BLaER1 (cell line): ENCODE measurements at regions not wholly inside any gene's neighbourhood (a gene's known extent, or its start where the extent isn't known, plus 50 kb on each side); places are given as distances from the start of the nearest gene placed in this dataset.
"Not testable (repeated sequence)": the region's sequence is repeated elsewhere in the genome, so short reads cannot be mapped to it uniquely, and the experiment has no call there.

Experiments
- H3K27ac ChIP-seq: shearing (Covaris generic); formaldehyde crosslinking; 2 replicates; pipeline ENCODE4 v1.8.1; 2022
- H3K27me3 ChIP-seq: shearing (Covaris generic); formaldehyde crosslinking; 2 replicates; pipeline ENCODE4 v1.8.1; 2022
- H3K36me3 ChIP-seq: shearing (Covaris generic); formaldehyde crosslinking; 2 replicates; pipeline ENCODE4 v1.8.1; 2022
- H3K4me1 ChIP-seq: shearing (Covaris generic); formaldehyde crosslinking; 2 replicates; pipeline ENCODE4 v1.8.1; 2022
- H3K4me2 ChIP-seq: shearing (Covaris generic); formaldehyde crosslinking; 2 replicates; pipeline ENCODE4 v1.8.1; 2022
- H3K4me3 ChIP-seq: shearing (Covaris generic); formaldehyde crosslinking; 2 replicates; pipeline ENCODE4 v1.8.1; 2022
- H3K9ac ChIP-seq: shearing (Covaris generic); formaldehyde crosslinking; 2 replicates; pipeline ENCODE4 v1.8.1; 2022
- H3K9me3 ChIP-seq: shearing (Covaris generic); formaldehyde crosslinking; 2 replicates; pipeline ENCODE4 v1.8.1; 2022
- H4K20me1 ChIP-seq: shearing (Covaris generic); formaldehyde crosslinking; 2 replicates; pipeline ENCODE4 v1.8.1; 2022
- Cebpa-rat ChIP-seq: shearing (Covaris generic); IDR thresholded peaks from 2 replicates; pipeline ENCODE4 v1.8.1; 2022

- H3K9ac ChIP-seq = no peak overlapping the region
- no peak overlapping the region for H3K27ac ChIP-seq
- no peak overlapping the region for H3K4me2 ChIP-seq
- H3K4me3 ChIP-seq = no peak overlapping the region
- H3K27me3 ChIP-seq = no peaks in the 10 kb centered on the region
- H3K36me3 ChIP-seq = no peaks in the 10 kb centered on the region
- H4K20me1 ChIP-seq = no peaks in the 10 kb centered on the region
- TF ChIP-seq Cebpa-rat = no peak
- peaks cover 43% of the 10 kb centered on the region for H3K4me1 ChIP-seq
- H3K9me3 ChIP-seq = peaks cover 6% of the 10 kb centered on the region
These were observed 76.8 kb upstream of the COX20 start for GRCh38 chr1:244758708-244759107.

- peaks cover 43% of the 10 kb centered on the region for H3K4me1 ChIP-seq
- no peak overlapping the region for H3K4me3 ChIP-seq
These were observed 76.3 kb upstream of the COX20 start for GRCh38 chr1:244759158-244759557.

GRCh38 chr1:244760471-244760870, 75.0 kb upstream of the COX20 start:
- Histone ChIP-seq H3K9ac (no peak overlapping the region), H3K4me1 (peaks cover 43% of the 10 kb centered on the region), H4K20me1 (no peaks in the 10 kb centered on the region), H3K4me2 (peak overlapping the region; percentile 62), H3K36me3 (no peaks in the 10 kb centered on the region), H3K27ac (peak overlapping the region; percentile 24; the same call in 1 of the 2 replicates), H3K4me3 (no peak overlapping the region), H3K9me3 (peaks cover 6% of the 10 kb centered on the region), H3K27me3 (no peaks in the 10 kb centered on the region)
- TF ChIP-seq Cebpa-rat = no peak

More at GRCh38 chr1:244759158-244759557, 76.3 kb upstream of the COX20 start:
- H3K27me3 ChIP-seq = no peaks in the 10 kb centered on the region
- no peaks in the 10 kb centered on the region for H3K36me3 ChIP-seq
- peak overlapping the region; percentile 24; the same call in 1 of the 2 replicates for H3K27ac ChIP-seq
- H3K9ac ChIP-seq = no peak overlapping the region
- peaks cover 6% of the 10 kb centered on the region for H3K9me3 ChIP-seq
- H4K20me1 ChIP-seq = no peaks in the 10 kb centered on the region
- H3K4me2 ChIP-seq = peak overlapping the region; percentile 62; the same call in 1 of the 2 replicates
- TF ChIP-seq Cebpa-rat = no peak

- Histone ChIP-seq H3K9ac (0 out of 2 replicates have a peak overlapping the region, but pooled peaks have one; percentile 29), H3K27ac (peak overlapping the region; percentile 65; the same call in 1 of the 2 replicates), H3K4me1 (peaks cover 43% of the 10 kb centered on the region)
These were observed 74.2 kb upstream of the COX20 start for GRCh38 chr1:244761279-244761678.

GRCh38 chr1:244762629-244763028, 72.8 kb upstream of the COX20 start:
- H3K9me3 ChIP-seq = peaks cover 6% of the 10 kb centered on the region
- H3K4me1 ChIP-seq = peaks cover 43% of the 10 kb centered on the region
- no peak for TF ChIP-seq Cebpa-rat
- H3K4me3 ChIP-seq = no peak overlapping the region
- peak overlapping the region; percentile 62 for H3K4me2 ChIP-seq
- H4K20me1 ChIP-seq = no peaks in the 10 kb centered on the region
- no peak overlapping the region for H3K9ac ChIP-seq
- H3K27me3 ChIP-seq = no peaks in the 10 kb centered on the region
- no peak overlapping the region; the same call in 1 of the 2 replicates for H3K27ac ChIP-seq
- H3K36me3 ChIP-seq = no peaks in the 10 kb centered on the region

More at GRCh38 chr1:244761279-244761678, 74.2 kb upstream of the COX20 start:
- Histone ChIP-seq H3K27me3 (no peaks in the 10 kb centered on the region), H3K4me2 (peak overlapping the region; percentile 62), H3K36me3 (no peaks in the 10 kb centered on the region), H4K20me1 (no peaks in the 10 kb centered on the region), H3K4me3 (peak overlapping the region; percentile 47; the same call in 1 of the 2 replicates), H3K9me3 (peaks cover 6% of the 10 kb centered on the region)
- TF ChIP-seq Cebpa-rat = no peak

- Histone ChIP-seq H3K4me3 (no peak overlapping the region), H3K9ac (no peak overlapping the region), H3K27me3 (no peaks in the 10 kb centered on the region), H3K27ac (0 out of 2 replicates have a peak overlapping the region, but pooled peaks have one; percentile 21), H3K9me3 (no peaks in the 10 kb centered on the region), H3K4me1 (no peaks in the 10 kb centered on the region; the same call in 1 of the 2 replicates), H3K36me3 (no peaks in the 10 kb centered on the region), H3K4me2 (no peak overlapping the region), H4K20me1 (no peaks in the 10 kb centered on the region)
- TF ChIP-seq Cebpa-rat = no peak
These were observed 67.3 kb upstream of the COX20 start for GRCh38 chr1:244768186-244768585.

GRCh38 chr1:244768804-244769203, 66.7 kb upstream of the COX20 start:
- no peak overlapping the region for H3K4me3 ChIP-seq
- no peaks in the 10 kb centered on the region; the same call in 1 of the 2 replicates for H3K4me1 ChIP-seq
- no peak for TF ChIP-seq Cebpa-rat
- H4K20me1 ChIP-seq = no peaks in the 10 kb centered on the region
- no peaks in the 10 kb centered on the region for H3K27me3 ChIP-seq
- H3K4me2 ChIP-seq = no peak overlapping the region
- no peak overlapping the region for H3K27ac ChIP-seq
- H3K9ac ChIP-seq = no peak overlapping the region
- no peaks in the 10 kb centered on the region for H3K9me3 ChIP-seq
- H3K36me3 ChIP-seq = no peaks in the 10 kb centered on the region

GRCh38 chr1:244770556-244770955, 64.9 kb upstream of the COX20 start:
- not testable (repeated sequence) for H3K36me3 ChIP-seq, H3K4me2 ChIP-seq, H3K27me3 ChIP-seq, H3K4me1 ChIP-seq, H4K20me1 ChIP-seq, H3K9ac ChIP-seq, H3K27ac ChIP-seq, H3K4me3 ChIP-seq, H3K9me3 ChIP-seq

GRCh38 chr1:244773513-244773912, 61.9 kb upstream of the COX20 start:
- Histone ChIP-seq H3K9ac (no peak overlapping the region), H4K20me1 (no peaks in the 10 kb centered on the region), H3K4me2 (no peak overlapping the region), H3K27ac (no peak overlapping the region), H3K9me3 (peaks cover 6% of the 10 kb centered on the region; the same call in 1 of the 2 replicates), H3K36me3 (no peaks in the 10 kb centered on the region), H3K4me3 (no peak overlapping the region), H3K27me3 (no peaks in the 10 kb centered on the region), H3K4me1 (no peaks in the 10 kb centered on the region; the same call in 1 of the 2 replicates)
- TF ChIP-seq Cebpa-rat = no peak

- not testable (repeated sequence) for H3K4me1 ChIP-seq, H4K20me1 ChIP-seq, H3K4me2 ChIP-seq, H3K27me3 ChIP-seq, H3K9me3 ChIP-seq, H3K9ac ChIP-seq, H3K27ac ChIP-seq, H3K36me3 ChIP-seq, H3K4me3 ChIP-seq
These were observed 58.7 kb upstream of the COX20 start for GRCh38 chr1:244776783-244777182.

GRCh38 chr1:244778344-244778743, 57.1 kb upstream of the COX20 start:
- H3K36me3 ChIP-seq = no peaks in the 10 kb centered on the region
- H3K27me3 ChIP-seq = no peaks in the 10 kb centered on the region
- H3K9ac ChIP-seq = no peak overlapping the region
- no peak overlapping the region for H3K4me3 ChIP-seq
- H4K20me1 ChIP-seq = no peaks in the 10 kb centered on the region
- TF ChIP-seq Cebpa-rat = no peak
- no peak overlapping the region for H3K4me2 ChIP-seq
- peaks cover 6% of the 10 kb centered on the region; the same call in 1 of the 2 replicates for H3K9me3 ChIP-seq
- H3K27ac ChIP-seq = no peak overlapping the region
- H3K4me1 ChIP-seq = no peaks in the 10 kb centered on the region
